Upper lobe of left lung (tissue), 4 donors: ENCODE measurements at regions not wholly inside any gene's neighbourhood (a gene's known extent, or its start where the extent isn't known, plus 50 kb on each side); places are given as distances from the start of the nearest gene placed in this dataset.

ENCODE experiments used
- CTCF ChIP-seq, 6 experiments: fragments of 450-650 bp in 4 of 6; fragments of 200-600 bp in 2 of 6; sonication (generic) in 2 of 6; IDR thresholded peaks; one replicate each; pipeline ENCODE4 v1.5.1; 2016 to 2019; ENCODE audit warnings: antibody characterized with exemption in 6 of 6
- POLR2A ChIP-seq, 4 donors: fragments of 450-650 bp; IDR thresholded peaks; one replicate each; pipeline ENCODE4 v1.5.1; 2016 to 2017; ENCODE audit warnings: antibody characterized with exemption in 4 of 4, mild to moderate bottlenecking in 2 of 4
- POLR2AphosphoS5 ChIP-seq, 2 donors: sonication (generic); formaldehyde crosslinking; IDR thresholded peaks; one replicate each; pipeline ENCODE4 v1.5.1; 2017; ENCODE audit warnings: antibody characterized with exemption in 2 of 2

- TF ChIP-seq CTCF (IDR thresholded peaks at IDR 0.05) (no peak), POLR2AphosphoS5 (IDR thresholded peaks at IDR 0.05) (no peak), POLR2A (IDR thresholded peaks at IDR 0.05) (no peak)
Measured at GRCh38 chr2:220653776-220654175, 918.3 kb downstream of the EPHA4 start.
